Activated naive CD4-positive, alpha-beta T cell treated with anti-CD3 and anti-CD28 coated beads, Interleukin-2, amount 50 U/mL, for 72 hours (primary cell): ENCODE measurements at regions not wholly inside any gene's neighbourhood (a gene's known extent, or its start where the extent isn't known, plus 50 kb on each side); places are given as distances from the start of the nearest gene placed in this dataset.
"Not testable (repeated sequence)": the region's sequence is repeated elsewhere in the genome, so short reads cannot be mapped to it uniquely, and the experiment has no call there.

Experiments
- ATAC-seq, 2 donors: fragments of 150-1000 bp; cut with Tn5 transposase; 2 replicates each; pipeline ENCODE4 v1.10.0; 2021; ENCODE audit warnings: mild to moderate bottlenecking in 2 of 2, moderate library complexity in 2 of 2
- DNase-seq, 2 donors: peaks; one replicate each; pipeline ENCODE4 v3.0.0; 2021 to 2022; ENCODE audit warnings: low spot score in 2 of 2
- H3K27ac Mint-ChIP-seq, 2 donors: one replicate each; pipeline ENCODE4 v1.8.0; 2022; ENCODE audit warnings: mild to moderate bottlenecking in 2 of 2, mixed read lengths in 2 of 2
- H3K36me3 Mint-ChIP-seq, 2 donors: one replicate each; pipeline ENCODE4 v1.8.0; 2022; ENCODE audit warnings: mixed read lengths in 2 of 2
- H3K9me3 Mint-ChIP-seq, 2 donors: one replicate each; pipeline ENCODE4 v1.8.0; 2022; ENCODE audit warnings: mixed read lengths in 2 of 2

- no peak for ATAC-seq
- Mint-ChIP-seq H3K9me3 (peaks cover 16 to 21% of the 10 kb centered on the region in 2 donors), H3K36me3 (no peaks in the 10 kb centered on the region), H3K27ac (no peak overlapping the region)
- no peak for DNase-seq
Measured at GRCh38 chr14:29005647-29006046, 239.1 kb downstream of the FOXG1 start.

- Mint-ChIP-seq H3K36me3 (no peaks in the 10 kb centered on the region), H3K9me3 (peaks cover 29% of the 10 kb centered on the region in 2 donors), H3K27ac (no peak overlapping the region)
- no peak for ATAC-seq
- DNase-seq: no peak
Measured at GRCh38 chr14:29007990-29008389, 241.4 kb downstream of the FOXG1 start.

GRCh38 chr14:29016050-29016900, 249.7 kb downstream of the FOXG1 start:
- DNase-seq: peak in 1 of 2 donors; percentile 5
- ATAC-seq: no peak
- Mint-ChIP-seq H3K9me3 (peaks cover 12 to 13% of the 10 kb centered on the region in 2 donors), H3K27ac (no peak overlapping the region), H3K36me3 (no peaks in the 10 kb centered on the region)

GRCh38 chr14:29023505-29023904, 256.9 kb downstream of the FOXG1 start:
- Mint-ChIP-seq H3K36me3 (peaks cover 20 to 25% of the 10 kb centered on the region in 2 donors), H3K9me3 (peaks cover 28 to 49% of the 10 kb centered on the region in 2 donors)
- not testable (repeated sequence) for ATAC-seq, DNase-seq, H3K27ac Mint-ChIP-seq

GRCh38 chr14:29027441-29027840, 260.9 kb downstream of the FOXG1 start:
- H3K36me3 Mint-ChIP-seq: peaks cover 22 to 27% of the 10 kb centered on the region in 2 donors
- DNase-seq, ATAC-seq, H3K27ac Mint-ChIP-seq: not testable (repeated sequence)
- peaks cover 29 to 43% of the 10 kb centered on the region in 2 donors for H3K9me3 Mint-ChIP-seq

- H3K36me3 Mint-ChIP-seq: peaks cover 22 to 27% of the 10 kb centered on the region in 2 donors
- not testable (repeated sequence) for ATAC-seq, H3K27ac Mint-ChIP-seq, DNase-seq
- H3K9me3 Mint-ChIP-seq: peaks cover 29 to 43% of the 10 kb centered on the region in 2 donors
Measured at GRCh38 chr14:29027941-29028705, 261.5 kb downstream of the FOXG1 start.

GRCh38 chr14:29028973-29029582, 262.5 kb downstream of the FOXG1 start:
- DNase-seq (no peak), ATAC-seq (no peak)
- H3K9me3 Mint-ChIP-seq: peaks cover 29 to 39% of the 10 kb centered on the region in 2 donors
- H3K36me3 Mint-ChIP-seq: peaks cover 22 to 27% of the 10 kb centered on the region in 2 donors
- no peak overlapping the region for H3K27ac Mint-ChIP-seq

- H3K36me3 Mint-ChIP-seq: peaks cover 16 to 27% of the 10 kb centered on the region in 2 donors
- H3K9me3 Mint-ChIP-seq: peaks cover 28 to 29% of the 10 kb centered on the region in 2 donors
- no peak for ATAC-seq
- DNase-seq: no peak
- H3K27ac Mint-ChIP-seq: no peak overlapping the region
Measured at GRCh38 chr14:29030121-29030520, 263.5 kb downstream of the FOXG1 start.

- no peak for ATAC-seq
- H3K9me3 Mint-ChIP-seq: peaks cover 26 to 27% of the 10 kb centered on the region in 2 donors
Measured at GRCh38 chr14:29030970-29031369, 264.4 kb downstream of the FOXG1 start.

GRCh38 chr14:29035134-29035533, 268.5 kb downstream of the FOXG1 start:
- Mint-ChIP-seq H3K27ac (no peak overlapping the region), H3K36me3 (no peaks in the 10 kb centered on the region), H3K9me3 (peaks cover 6 to 9% of the 10 kb centered on the region in 2 donors)
- ATAC-seq (no peak), DNase-seq (no peak)

More at GRCh38 chr14:29030970-29031369, 264.4 kb downstream of the FOXG1 start:
- Mint-ChIP-seq H3K27ac (no peak overlapping the region), H3K36me3 (peaks cover 16 to 27% of the 10 kb centered on the region in 2 donors)
- DNase-seq: no peak

GRCh38 chr14:29037411-29037810, 270.8 kb downstream of the FOXG1 start:
- Mint-ChIP-seq H3K27ac (no peak overlapping the region), H3K36me3 (no peaks in the 10 kb centered on the region), H3K9me3 (peaks cover 14 to 17% of the 10 kb centered on the region in 2 donors)
- ATAC-seq (no peak), DNase-seq (no peak)

GRCh38 chr14:29039171-29039570, 272.6 kb downstream of the FOXG1 start:
- Mint-ChIP-seq H3K9me3 (peaks cover 14 to 17% of the 10 kb centered on the region in 2 donors), H3K36me3 (no peaks in the 10 kb centered on the region), H3K27ac (no peak overlapping the region)
- DNase-seq (no peak), ATAC-seq (no peak)

- no peaks in the 10 kb centered on the region for H3K36me3 Mint-ChIP-seq
- H3K9me3 Mint-ChIP-seq: peaks cover 11 to 25% of the 10 kb centered on the region in 2 donors
- DNase-seq (no peak), ATAC-seq (no peak)
- no peak overlapping the region for H3K27ac Mint-ChIP-seq
Measured at GRCh38 chr14:29042551-29042950, 276.0 kb downstream of the FOXG1 start.

- no peak for ATAC-seq
- DNase-seq: no peak
- no peak overlapping the region for H3K27ac Mint-ChIP-seq
- H3K9me3 Mint-ChIP-seq: peaks cover 19 to 34% of the 10 kb centered on the region in 2 donors
- peaks cover 0 to 4% of the 10 kb centered on the region in 2 donors for H3K36me3 Mint-ChIP-seq
Measured at GRCh38 chr14:29043737-29044136, 277.1 kb downstream of the FOXG1 start.

GRCh38 chr14:29045237-29045636, 278.6 kb downstream of the FOXG1 start:
- H3K27ac Mint-ChIP-seq: no peak overlapping the region
- DNase-seq (no peak), ATAC-seq (no peak)
- H3K36me3 Mint-ChIP-seq: peaks cover 0 to 6% of the 10 kb centered on the region in 2 donors
- peaks cover 17 to 35% of the 10 kb centered on the region in 2 donors for H3K9me3 Mint-ChIP-seq

GRCh38 chr14:29054119-29054518, 287.5 kb downstream of the FOXG1 start:
- no peak for DNase-seq
- no peak overlapping the region for H3K27ac Mint-ChIP-seq
- ATAC-seq: no peak
- peaks cover 3 to 5% of the 10 kb centered on the region in 2 donors for H3K9me3 Mint-ChIP-seq
- H3K36me3 Mint-ChIP-seq: peaks cover 5 to 6% of the 10 kb centered on the region in 2 donors
